AG09319 (cell line): ENCODE measurements at regions not wholly inside any gene's neighbourhood (a gene's known extent, or its start where the extent isn't known, plus 50 kb on each side); places are given as distances from the start of the nearest gene placed in this dataset.

Source experiments
- DNase-seq: peaks from one replicate; pipeline ENCODE4 v3.0.0-alpha.2; 2010; ENCODE audit warnings: low read depth; ENCODE audit errors: extremely low read depth
- CTCF ChIP-seq: IDR thresholded peaks from 2 replicates; pipeline ENCODE4 v1.5.1; 2011; ENCODE audit warnings: low read depth, mild to moderate bottlenecking, inconsistent platforms, low read length, moderate library complexity

GRCh38 chr7:131619336-131620305 is 63.2 kb upstream of the PODXL start:
- no peak for TF ChIP-seq CTCF
- no peak for DNase-seq

- TF ChIP-seq CTCF = no peak
- no peak for DNase-seq
Measured at GRCh38 chr7:131618391-131618790, 62.0 kb upstream of the PODXL start.

GRCh38 chr7:131616487-131617200 is 60.2 kb upstream of the PODXL start:
- DNase-seq = no peak

GRCh38 chr7:131613909-131614308 is 57.5 kb upstream of the PODXL start:
- DNase-seq = no peak
- no peak for TF ChIP-seq CTCF

More at GRCh38 chr7:131616487-131617200, 60.2 kb upstream of the PODXL start:
- TF ChIP-seq CTCF = no peak

GRCh38 chr7:131610007-131610406 is 53.6 kb upstream of the PODXL start:
- no peak for TF ChIP-seq CTCF
- no peak for DNase-seq

- no peak for TF ChIP-seq CTCF
- no peak for DNase-seq
Measured at GRCh38 chr7:131608116-131608500, 51.7 kb upstream of the PODXL start.
